ENCODE measurements at regions not wholly inside any gene's neighbourhood (a gene's known extent, or its start where the extent isn't known, plus 50 kb on each side); places are given as distances from the start of the nearest gene placed in this dataset.
"Not testable (repeated sequence)": the region's sequence is repeated elsewhere in the genome, so short reads cannot be mapped to it uniquely, and the experiment has no call there.

DNA sequence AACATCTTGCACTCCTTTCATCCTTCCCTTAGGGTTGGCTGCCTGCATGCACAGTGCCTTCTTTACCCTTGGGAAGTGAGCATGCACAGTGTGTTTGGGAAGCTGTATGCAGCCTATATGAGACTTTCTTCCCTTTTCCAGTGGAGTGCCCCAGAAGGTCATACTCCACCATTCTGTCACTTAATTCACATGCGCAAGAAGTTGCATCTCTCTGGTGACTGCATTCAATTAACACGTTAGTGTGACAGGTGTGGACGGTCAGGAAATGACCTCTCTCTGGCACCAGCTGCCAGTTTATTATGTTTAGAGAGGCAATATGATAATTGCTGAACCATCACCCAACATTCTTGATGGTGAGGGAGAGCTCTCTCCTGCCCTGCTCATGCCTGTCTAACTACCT is 770.0 kb downstream of the FLRT2 start:
- DNase-seq, result no peak

DNA sequence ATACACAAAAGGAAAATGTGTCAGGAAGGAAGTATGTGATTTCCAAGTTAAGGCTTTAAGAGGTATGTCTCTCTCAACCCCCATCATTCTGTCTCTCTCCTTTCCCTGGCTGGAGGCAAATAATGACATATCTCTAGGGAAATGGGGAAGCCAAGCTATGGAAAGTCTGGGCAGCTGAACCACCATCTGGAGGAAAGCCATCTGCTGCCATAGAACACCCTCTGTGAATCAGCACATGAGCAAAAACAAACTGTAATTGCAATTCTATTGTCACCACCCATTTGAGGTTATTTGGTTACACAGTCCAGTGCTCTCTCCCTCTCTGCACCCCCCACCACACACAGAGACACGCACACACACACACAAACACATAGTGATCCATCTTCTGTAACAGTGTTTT is 766.2 kb downstream of the FLRT2 start:
- no peak for DNase-seq

DNA sequence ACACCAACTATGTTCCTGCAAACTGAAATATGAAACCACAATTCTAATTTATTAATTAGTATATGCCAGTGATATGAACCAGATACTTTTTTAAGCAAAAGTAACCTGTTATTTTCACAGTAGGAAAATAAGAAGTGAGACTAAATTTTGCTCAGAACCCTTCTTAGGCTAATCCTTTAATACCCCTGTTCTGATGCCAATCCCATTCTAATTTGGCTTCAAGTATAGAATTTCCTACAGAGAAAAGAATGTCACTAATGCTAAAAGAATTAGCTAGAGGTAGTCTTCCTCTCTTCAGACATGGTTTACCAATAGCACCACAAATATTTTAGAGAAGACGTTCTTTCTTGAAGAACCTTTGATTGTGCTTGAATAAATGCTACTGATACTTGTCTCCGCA is 758.4 kb downstream of the FLRT2 start:
- DNase-seq, result no peak

DNA sequence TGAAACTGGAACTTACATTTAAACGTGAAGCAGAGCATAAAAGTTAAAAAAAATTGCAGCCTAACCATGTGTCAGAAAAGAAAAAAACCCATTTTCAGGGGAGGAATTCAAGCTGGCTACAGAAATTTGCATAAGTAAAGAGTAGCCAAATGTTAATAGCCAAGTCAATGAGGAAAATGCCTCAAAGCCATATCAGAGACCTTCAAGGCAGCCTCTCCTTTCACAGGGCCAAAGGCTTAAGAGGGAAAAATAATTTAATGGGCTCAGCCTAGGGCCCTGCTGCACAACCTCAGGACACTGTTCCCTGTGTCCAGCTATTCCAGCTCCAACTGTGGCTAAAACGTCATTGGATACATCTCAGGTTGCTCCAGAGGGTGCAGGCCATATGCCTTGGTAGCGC is 749.5 kb downstream of the FLRT2 start:
- DNase-seq, result no peak

DNA sequence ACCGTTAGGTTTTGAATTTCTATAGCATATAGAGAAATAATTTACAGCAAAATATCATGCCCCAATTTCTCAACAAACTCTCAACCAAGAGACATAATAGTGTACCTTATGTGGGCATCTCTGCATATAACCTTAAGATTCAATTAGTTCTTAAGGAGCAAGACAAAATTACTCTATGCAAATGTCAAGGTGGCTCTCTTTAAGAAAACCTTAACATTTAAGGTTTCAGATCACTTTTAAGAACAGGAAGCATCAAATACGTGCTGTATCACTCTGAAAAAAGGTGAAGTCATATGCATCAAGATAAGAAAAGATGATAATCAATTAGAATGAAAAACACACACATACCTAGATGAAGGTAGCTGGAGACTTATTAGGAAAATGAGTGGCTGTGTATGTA is 728.0 kb downstream of the FLRT2 start:
- DNase-seq, result no peak

DNA sequence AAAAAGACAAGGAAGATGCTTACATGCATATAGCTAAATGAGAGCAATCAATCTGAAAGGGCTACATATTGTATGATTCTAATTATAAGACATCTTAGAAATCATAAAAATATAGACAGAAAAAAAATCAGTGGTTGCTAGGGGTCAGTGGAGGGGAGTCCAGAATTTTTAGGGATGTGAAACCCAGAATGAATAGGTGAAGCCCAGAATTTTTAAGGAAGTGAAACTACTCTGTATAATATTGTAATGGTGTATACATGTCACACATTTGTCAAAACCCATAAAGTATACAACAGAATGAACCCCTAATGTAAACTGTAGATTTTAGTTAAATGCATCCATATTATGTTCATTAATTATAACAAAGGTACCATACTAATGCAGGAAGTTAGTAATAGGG is 713.2 kb downstream of the FLRT2 start:
- no peak for DNase-seq

DNA sequence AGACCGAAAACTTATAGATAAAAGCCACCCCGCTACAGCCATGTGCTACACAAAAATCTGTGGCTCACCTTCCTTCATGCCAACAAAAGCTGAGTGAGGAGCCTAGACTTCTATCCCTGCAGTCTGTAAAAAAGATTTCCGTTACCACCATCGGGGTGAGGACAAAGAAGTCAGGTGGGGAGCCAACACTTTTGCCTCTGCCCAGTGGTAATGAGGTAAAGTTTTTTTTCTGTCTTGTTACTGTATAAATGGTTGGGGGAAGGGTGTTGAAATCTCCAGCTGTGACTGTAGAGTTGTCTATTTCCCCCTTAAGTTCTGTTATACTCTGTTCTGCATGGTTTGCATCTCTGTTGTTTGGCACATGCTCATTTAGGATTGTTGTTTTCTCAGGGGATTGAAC is 707.8 kb downstream of the FLRT2 start:
- DNase-seq, result no peak

DNA sequence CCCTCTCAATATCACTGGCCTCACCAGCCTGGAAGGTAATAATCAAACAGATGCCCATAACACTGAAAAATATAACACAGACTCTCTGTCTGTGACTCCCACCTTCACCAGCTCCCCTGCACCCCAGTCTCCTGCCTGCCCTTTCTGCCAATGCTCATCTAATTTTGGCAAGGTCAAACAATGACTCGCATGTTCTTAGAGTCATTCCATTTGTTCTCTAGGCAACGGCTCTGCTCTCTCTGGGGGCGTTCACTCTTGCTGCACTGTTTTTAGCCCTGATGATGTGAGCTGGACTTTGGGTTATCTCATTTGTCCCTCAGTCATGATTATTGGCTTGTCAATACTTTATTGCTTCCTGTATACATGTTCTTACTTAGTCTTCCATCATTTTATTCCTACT is 691.8 kb downstream of the FLRT2 start:
- no peak for DNase-seq

DNA sequence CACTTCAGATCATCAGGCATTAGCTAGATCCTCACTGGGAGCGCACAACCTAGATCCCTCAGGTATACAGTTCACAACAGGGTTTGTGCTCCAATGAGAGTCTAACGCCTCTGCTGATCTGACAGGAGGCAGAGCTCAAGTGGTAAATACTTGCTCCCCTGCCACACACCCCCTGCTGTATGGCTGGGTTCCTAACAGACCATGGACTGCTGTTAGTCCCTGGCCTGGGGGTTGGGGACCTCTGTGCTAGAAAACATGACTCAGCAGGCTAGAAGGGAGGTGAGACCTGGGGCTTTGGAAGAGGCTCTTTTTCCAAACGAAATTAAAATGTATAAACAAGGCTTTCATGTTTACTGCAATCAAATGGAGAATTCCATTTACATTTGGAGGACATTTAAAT is 691.1 kb downstream of the FLRT2 start:
- no peak for DNase-seq

DNA sequence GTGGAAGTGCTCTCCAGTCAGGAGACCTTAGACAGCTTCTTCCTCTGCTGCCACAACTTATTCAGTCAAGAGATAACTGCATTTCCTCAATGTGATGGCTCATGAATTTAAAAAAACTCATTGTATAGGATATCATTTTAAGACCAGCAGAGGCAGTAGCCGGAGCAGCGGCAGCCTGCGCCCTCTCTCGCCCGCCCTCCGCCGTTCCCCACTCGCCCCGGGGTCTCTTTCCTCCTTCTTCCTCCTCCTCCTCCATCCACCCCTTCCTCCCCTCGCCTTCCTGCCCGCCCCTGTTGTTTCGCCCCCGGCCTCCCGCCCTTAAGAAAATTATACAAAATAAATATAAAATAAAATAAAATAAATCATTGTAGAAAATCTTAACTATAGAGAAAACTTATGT is 687.6 kb downstream of the FLRT2 start:
- no peak for DNase-seq

DNA sequence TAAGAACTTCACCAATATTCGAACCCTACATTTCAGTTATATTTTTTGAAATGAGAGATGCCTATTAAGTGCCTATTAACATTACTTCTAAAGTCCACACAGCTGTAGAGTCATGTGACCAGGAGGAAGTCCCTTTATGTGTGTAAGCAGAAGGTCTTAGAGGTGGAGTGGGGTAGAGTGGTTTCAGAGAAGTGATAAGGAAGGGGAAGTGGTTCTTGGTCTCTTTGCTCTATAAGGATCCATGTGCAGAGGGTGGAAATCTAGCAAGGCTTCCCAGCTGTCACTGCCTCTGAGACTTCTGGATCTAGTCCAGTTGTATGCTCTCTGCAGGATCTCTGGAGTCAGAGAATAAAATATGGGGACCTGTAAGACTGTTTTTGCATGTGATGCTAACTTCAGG is 673.9 kb downstream of the FLRT2 start:
- no peak for DNase-seq

DNA sequence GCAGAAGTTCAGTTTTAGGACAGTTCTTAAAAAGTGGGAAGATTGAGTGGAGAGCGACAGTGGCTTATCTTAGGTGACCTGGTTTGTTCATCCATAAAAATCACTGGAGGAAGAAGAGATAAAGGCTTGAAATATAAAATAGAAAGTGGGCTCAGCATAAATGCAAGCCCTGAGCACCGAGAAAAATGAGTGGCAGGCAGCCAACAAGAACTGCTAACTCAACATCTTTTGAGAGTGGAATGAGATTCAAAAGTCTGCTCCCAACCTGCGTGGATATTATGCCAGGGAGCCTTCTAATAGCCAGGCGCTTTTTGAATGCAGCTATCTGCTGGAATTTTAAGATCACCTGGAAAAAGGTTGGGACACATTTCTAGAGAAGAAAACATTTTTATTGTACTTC is 666.5 kb downstream of the FLRT2 start:
- DNase-seq, result no peak

DNA sequence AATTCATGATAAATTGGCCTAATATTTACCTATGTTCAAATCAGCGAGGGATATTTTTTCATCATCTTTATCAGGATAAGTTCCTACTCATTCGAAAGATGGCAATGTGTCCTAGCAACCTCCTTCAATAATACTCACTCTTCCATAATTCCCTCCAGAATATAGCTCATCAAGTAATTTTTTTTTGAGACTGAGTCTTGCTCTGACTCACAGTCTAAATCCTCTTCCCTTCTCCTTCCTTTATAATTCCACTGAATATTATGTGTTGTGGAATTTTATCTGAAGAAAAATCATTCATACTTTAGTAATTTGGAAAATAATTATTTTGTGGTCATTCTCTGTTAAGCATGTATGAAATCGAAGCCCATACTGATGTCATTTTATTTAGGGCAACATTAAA is 663.8 kb downstream of the FLRT2 start:
- no peak for DNase-seq

DNA sequence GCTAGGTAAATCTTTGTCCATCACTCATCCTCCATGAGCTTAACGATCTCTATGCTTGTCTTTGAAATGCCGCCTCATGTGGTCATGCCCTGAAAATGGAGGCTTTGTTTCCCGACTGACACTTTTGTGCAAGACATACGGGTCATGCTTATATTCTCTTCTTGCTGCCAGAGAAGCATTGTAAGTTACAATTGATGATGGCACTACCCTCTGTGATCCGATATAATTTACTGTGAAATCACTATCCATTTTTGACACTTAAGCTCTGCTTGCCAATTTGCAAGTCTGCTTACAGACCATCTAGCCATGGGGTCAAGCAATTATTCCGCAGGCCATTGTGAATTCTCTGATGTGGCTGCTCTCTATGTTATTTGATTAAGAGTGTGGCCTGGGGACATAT is 650.0 kb downstream of the FLRT2 start:
- no peak for DNase-seq

DNA sequence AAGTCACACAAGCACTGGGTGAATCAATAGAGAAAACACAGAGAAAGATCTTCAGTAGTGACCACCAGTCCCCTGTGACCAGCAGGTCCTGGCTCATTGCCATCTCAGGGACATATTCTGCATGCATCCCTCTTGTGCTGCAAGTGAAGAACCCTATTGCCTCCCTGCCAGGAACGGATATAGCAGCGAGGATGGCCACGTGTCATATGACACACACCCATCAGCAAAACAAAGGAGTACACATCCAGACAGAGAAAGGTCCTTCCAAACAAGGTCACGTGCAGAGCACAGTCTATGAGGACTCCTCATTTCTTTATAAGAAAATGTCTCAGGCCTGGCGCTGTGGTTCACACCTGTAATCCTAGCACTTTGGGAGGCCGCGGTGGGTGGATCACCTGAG is 638.4 kb downstream of the FLRT2 start:
- no peak for DNase-seq

DNA sequence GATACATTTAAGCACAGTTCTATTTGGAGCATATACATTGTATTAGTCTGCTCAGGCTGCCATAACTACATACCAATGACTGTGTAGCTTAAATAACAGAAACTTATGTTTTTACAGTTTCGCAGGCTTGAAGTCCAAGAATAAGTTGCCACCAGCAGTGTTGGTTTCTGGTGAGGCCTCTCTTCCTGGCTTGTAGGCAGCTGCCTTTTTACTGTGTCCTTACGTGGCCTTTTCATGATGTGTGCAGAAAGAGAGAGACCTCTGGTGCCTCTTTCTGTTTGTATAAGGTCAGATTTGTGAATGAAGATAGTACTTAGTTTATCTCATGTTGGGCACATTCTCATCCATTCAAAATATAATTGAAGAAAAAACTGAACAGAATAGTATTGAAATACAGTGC is 636.6 kb downstream of the FLRT2 start:
- DNase-seq, result no peak

DNA sequence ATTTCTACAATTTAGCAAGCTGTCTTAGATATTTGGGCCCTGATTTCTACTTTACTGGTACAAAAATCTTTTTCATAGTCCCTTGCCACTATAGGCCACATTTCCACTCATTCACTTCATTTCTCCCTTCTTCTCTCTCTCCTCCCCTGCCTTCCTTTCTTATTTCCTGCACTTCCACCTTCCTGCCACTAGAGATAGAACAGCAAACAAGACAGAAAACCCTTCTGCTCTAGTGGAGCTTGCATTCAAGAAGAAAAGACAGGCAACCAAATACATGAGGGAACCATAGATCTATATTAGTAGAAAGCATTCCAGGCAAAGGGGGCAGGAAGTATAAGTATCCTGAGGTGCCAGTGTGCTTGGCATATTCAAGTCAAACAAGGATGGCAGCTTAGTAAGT is 623.5 kb downstream of the FLRT2 start:
- DNase-seq, result no peak

DNA sequence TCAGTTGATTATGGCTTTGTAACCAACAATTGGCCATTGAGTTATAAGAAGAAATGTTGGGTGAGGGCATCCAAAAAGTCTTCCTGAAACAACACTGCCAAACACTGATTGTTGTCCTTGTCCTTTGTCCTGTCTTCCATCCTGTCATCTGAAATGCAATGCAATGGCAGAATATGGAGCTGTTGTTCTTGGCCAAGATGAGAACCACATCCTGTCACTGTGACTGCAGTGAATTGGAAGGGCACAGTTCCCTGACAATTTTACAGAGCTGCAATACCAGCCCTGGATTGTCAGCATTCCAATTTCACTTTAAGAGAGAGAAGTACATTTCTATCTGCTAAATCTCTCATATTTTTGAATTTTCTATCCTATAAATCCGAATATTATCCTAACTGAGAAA is 613.3 kb downstream of the FLRT2 start:
- DNase-seq, result no peak

DNA sequence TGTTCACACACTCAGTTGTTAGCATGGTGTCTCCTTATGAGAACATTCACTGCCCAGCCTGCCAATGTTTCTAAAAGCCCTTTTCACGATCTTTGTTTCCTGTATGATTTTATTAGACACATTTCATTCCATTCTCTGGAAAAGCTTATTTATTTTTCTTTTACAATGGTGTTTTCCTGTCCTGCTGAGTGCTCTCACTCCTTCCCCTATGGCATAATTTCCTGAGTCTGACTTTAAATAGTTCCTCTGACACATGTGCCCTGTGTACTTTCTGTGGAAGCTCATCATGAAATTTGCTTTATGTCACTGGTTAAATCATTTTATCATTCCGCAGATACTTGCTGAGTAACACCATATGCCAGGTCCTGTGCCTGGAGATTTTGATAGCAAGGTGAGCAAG is 612.0 kb downstream of the FLRT2 start:
- DNase-seq, result no peak

DNA sequence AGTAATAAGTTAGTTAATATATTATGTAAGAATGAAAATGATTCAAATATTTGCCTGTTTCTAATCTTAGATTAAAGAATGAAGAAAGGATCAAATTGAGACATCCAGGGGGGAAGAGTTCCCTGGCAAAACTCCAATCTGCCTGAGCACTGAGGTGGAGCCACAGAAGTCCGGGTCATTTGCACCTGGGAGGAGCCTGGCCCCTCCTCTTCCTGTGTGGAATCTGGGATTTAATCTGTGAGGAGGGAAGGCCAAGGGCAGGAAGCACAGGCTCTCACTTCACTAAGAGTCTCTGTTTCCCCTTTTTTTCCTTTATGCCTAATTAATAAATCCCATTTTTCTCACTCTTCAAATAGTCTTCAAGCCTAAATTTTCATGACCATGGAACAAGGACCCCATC is 599.5 kb downstream of the FLRT2 start:
- no peak for DNase-seq

DNA sequence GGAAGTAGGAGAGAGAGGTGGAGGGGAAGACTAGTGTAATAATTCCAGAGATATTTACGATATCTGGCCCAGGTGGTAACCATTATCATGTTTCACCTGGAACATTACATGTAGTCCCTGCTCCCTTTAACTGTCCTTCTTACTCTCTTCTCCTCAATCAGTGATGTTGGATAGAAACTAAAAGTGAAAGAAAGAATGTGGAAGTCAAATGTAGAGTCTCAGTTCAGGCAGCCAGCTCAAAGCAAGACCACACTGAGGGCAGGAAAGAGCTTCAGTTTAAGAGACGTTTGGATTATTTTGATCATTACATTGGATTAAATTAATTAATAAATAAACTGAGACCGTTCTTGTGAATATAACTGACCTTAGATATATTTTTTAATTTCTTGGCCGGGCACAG is 594.4 kb downstream of the FLRT2 start:
- DNase-seq, result no peak

DNA sequence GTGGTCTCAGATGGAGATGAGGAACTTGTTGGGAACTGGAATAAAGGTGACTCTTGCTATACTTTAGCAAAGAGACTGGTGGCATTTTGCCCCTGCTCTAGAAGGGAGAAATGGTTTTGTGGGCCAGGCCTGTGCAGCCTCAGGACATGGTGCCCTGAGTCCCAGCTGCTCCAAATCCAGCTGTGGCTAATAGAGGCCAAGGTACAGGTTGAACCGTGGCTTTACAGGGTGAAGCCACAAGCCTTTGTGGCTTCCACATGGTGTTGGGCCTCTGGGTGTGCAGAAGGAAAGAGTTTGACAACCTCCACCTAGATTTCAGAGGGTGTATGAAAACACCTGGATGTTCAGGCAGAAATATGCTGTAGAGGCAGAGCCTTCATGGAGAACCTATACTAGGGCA is 586.0 kb downstream of the FLRT2 start:
- DNase-seq, result no peak

DNA sequence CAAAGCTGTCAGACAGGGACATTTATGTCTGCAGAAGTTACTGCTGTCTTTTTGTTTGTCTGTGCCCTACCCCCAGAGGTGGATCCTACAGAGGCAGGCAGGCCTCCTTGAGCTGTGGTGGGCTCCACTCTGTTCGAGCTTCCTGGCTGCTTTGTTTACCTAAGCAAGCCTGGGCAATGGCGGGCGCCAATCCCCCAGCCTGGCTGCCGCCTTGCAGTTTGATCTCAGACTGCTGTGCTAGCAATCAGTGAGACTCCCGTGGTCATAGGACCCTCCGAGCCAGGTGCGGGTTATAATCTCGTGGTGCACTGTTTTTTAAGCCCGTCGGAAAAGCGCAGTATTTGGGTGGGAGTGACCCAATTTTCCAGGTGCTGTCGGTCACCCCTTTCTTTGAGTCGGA is 580.9 kb downstream of the FLRT2 start:
- not testable (repeated sequence) for DNase-seq

DNA sequence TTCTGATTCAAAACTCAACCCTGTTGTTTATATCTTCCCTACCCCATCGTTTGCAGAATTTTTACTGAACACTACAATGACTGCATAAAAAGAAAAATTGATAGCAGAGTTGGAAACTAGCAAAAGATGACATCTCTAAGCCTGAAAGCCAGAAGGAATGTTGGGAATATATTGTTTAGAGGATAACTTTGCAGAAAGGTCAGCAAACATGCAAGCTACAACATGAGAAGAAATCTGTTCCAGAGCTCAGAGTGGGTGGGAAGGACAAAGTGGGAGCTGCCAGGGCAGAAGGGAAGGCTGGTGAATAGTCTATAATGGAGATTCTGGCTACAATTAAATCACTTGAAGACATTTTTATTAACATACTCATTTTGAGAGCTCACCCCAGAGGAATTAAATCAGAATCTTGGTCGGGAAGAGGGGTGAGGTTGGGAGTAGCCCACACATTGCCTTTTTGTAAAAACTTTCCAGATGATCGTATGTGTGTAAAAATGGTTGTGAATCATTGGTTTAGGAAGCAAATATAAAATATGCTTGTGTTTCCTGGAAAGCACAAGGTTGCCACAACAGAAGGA is 574.8 kb downstream of the FLRT2 start:
- no peak for DNase-seq

DNA sequence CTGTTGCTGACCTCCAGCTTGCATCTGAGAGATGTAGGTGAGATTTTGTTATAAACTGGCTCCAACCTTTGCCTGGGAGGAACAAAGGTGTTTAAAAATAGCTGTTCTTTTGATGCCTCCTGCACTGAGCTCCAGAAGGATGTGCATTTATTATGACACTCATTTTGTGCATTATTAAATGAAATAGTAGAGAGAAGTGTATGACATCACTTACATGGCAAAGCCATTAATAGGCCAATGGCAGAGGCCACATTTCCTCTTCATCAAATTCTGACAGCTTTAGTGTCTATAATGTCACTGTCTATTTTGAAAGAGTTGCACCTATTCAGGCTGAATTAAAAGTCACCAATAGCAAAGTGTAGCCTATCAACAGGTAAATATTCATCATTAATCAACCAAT is 564.6 kb downstream of the FLRT2 start:
- no peak for DNase-seq

DNA sequence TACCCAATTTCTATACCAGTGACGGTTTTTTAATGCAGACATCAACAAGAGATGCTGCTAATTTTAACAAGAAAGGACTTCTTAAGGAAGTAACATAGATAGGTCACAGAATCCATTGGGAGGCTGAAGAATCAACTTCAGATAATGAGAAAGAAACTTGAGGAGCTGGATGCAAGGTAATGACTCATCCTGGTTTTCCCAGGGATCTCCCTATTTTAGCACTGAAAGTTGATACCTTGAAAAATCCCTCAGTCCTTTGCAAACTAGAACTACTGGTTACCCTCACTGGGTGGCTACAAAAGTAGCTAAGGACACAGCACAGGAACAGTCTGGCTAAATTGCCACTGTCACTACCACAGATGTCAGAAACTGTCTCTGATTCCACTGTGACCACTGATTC is 561.9 kb downstream of the FLRT2 start:
- no peak for DNase-seq

Data from activated CD8-positive, alpha-beta memory T cell treated with anti-CD3 and anti-CD28 coated beads, Interleukin-2, amount 50 U/mL, for 48 hours (primary cell).